Esophagus muscularis mucosa (tissue), 3 donors: ENCODE measurements at regions not wholly inside any gene's neighbourhood (a gene's known extent, or its start where the extent isn't known, plus 50 kb on each side); places are given as distances from the start of the nearest gene placed in this dataset.

Experiments used
- CTCF ChIP-seq, 3 experiments: fragments of 200-600 bp in 2 of 3; fragments of 450-650 bp in 1 of 3; sonication (generic) in 2 of 3; IDR thresholded peaks; one replicate each; pipeline ENCODE4 v1.5.1; 2017 to 2019; ENCODE audit warnings: antibody characterized with exemption in 3 of 3, mild to moderate bottlenecking in 2 of 3, moderate library complexity in 1 of 3
- POLR2AphosphoS5 ChIP-seq, 2 donors: sonication (generic); formaldehyde crosslinking; IDR thresholded peaks; one replicate each; pipeline ENCODE4 v1.6.1; 2017; ENCODE audit warnings: antibody characterized with exemption in 2 of 2

GRCh38 chr16:48451323-48451722 lies 66.1 kb upstream of the SIAH1 start:
- no peak for TF ChIP-seq POLR2AphosphoS5 (IDR thresholded peaks at IDR 0.05)
- TF ChIP-seq CTCF (IDR thresholded peaks at IDR 0.05), result no peak
